Skeletal muscle satellite cell (primary cell): ENCODE measurements at regions not wholly inside any gene's neighbourhood (a gene's known extent, or its start where the extent isn't known, plus 50 kb on each side); places are given as distances from the start of the nearest gene placed in this dataset.

Experiments
- H3K27me3 ChIP-seq: 2 replicates; pipeline ENCODE4 v1.7.0; 2013; ENCODE audit warnings: low read length; ENCODE audit not compliant: control insufficient read depth, insufficient read depth
- H3K36me3 ChIP-seq: 2 replicates; pipeline ENCODE4 v1.7.0; 2013; ENCODE audit warnings: mild to moderate bottlenecking, control low read depth, low read length; ENCODE audit not compliant: insufficient read depth
- H3K4me1 ChIP-seq: 2 replicates; pipeline ENCODE4 v1.7.0; 2013; ENCODE audit warnings: low read length; ENCODE audit not compliant: control insufficient read depth, insufficient read depth
- H3K4me2 ChIP-seq: 2 replicates; pipeline ENCODE4 v1.7.0; 2013; ENCODE audit warnings: mild to moderate bottlenecking, low read length
- H3K4me3 ChIP-seq: 2 replicates; pipeline ENCODE4 v1.7.0; 2013; ENCODE audit warnings: low read length
- H3K9ac ChIP-seq: 2 replicates; pipeline ENCODE4 v1.7.0; 2013; ENCODE audit warnings: mild to moderate bottlenecking, low read depth, low read length, moderate library complexity
- H3K9me3 ChIP-seq: replicated peaks from 2 replicates; pipeline ENCODE4 v1.7.0; 2013; ENCODE audit warnings: mild to moderate bottlenecking, control low read depth, low read length

GRCh38 chr1:29971703-29972102 is 735.4 kb downstream of the PTPRU start:
- Histone ChIP-seq H3K4me2 (no peak overlapping the region), H3K36me3 (no peaks in the 10 kb centered on the region), H3K4me1 (no peaks in the 10 kb centered on the region), H3K4me3 (no peak overlapping the region), H3K27me3 (no peaks in the 10 kb centered on the region), H3K9me3 (peaks cover 16% of the 10 kb centered on the region), H3K9ac (no peak overlapping the region)

GRCh38 chr1:29970747-29971325 is 734.5 kb downstream of the PTPRU start:
- no peaks in the 10 kb centered on the region for H3K27me3 ChIP-seq
- H3K4me1 ChIP-seq, result no peaks in the 10 kb centered on the region
- H3K36me3 ChIP-seq, result no peaks in the 10 kb centered on the region
- no peak overlapping the region for H3K4me3 ChIP-seq
- H3K9ac ChIP-seq, result no peak overlapping the region
- no peak overlapping the region for H3K4me2 ChIP-seq
- H3K9me3 ChIP-seq, result peaks cover 16% of the 10 kb centered on the region

- no peak overlapping the region for H3K4me2 ChIP-seq
- no peaks in the 10 kb centered on the region for H3K4me1 ChIP-seq
- no peaks in the 10 kb centered on the region for H3K27me3 ChIP-seq
- no peak overlapping the region for H3K9ac ChIP-seq
- H3K9me3 ChIP-seq, result peaks cover 17% of the 10 kb centered on the region
- H3K4me3 ChIP-seq, result no peak overlapping the region
- no peaks in the 10 kb centered on the region for H3K36me3 ChIP-seq
Measured at GRCh38 chr1:29969576-29969975, 733.3 kb downstream of the PTPRU start.

- H3K9me3 ChIP-seq, result peaks cover 17% of the 10 kb centered on the region
- H3K4me2 ChIP-seq, result no peak overlapping the region
- no peak overlapping the region for H3K4me3 ChIP-seq
- no peaks in the 10 kb centered on the region for H3K36me3 ChIP-seq
- no peaks in the 10 kb centered on the region for H3K4me1 ChIP-seq
- no peaks in the 10 kb centered on the region for H3K27me3 ChIP-seq
- H3K9ac ChIP-seq, result no peak overlapping the region
Measured at GRCh38 chr1:29967261-29967660, 730.9 kb downstream of the PTPRU start.

GRCh38 chr1:29966526-29967045 is 730.3 kb downstream of the PTPRU start:
- Histone ChIP-seq H3K4me3 (no peak overlapping the region), H3K4me1 (no peaks in the 10 kb centered on the region), H3K9me3 (peaks cover 17% of the 10 kb centered on the region), H3K36me3 (no peaks in the 10 kb centered on the region), H3K4me2 (no peak overlapping the region), H3K27me3 (no peaks in the 10 kb centered on the region), H3K9ac (no peak overlapping the region)

- Histone ChIP-seq H3K27me3 (no peaks in the 10 kb centered on the region), H3K9ac (no peak overlapping the region), H3K36me3 (no peaks in the 10 kb centered on the region), H3K4me1 (no peaks in the 10 kb centered on the region), H3K4me2 (no peak overlapping the region), H3K9me3 (peaks cover 7% of the 10 kb centered on the region), H3K4me3 (no peak overlapping the region)
Measured at GRCh38 chr1:29964718-29965533, 728.6 kb downstream of the PTPRU start.

GRCh38 chr1:29963946-29964345 is 727.6 kb downstream of the PTPRU start:
- Histone ChIP-seq H3K36me3 (no peaks in the 10 kb centered on the region), H3K4me2 (no peak overlapping the region), H3K9ac (no peak overlapping the region), H3K9me3 (peaks cover 3% of the 10 kb centered on the region), H3K4me3 (no peak overlapping the region), H3K27me3 (no peaks in the 10 kb centered on the region), H3K4me1 (no peaks in the 10 kb centered on the region)

- peaks cover 3% of the 10 kb centered on the region for H3K9me3 ChIP-seq
- H3K4me3 ChIP-seq, result no peak overlapping the region
- H3K4me1 ChIP-seq, result no peaks in the 10 kb centered on the region
- no peak overlapping the region for H3K4me2 ChIP-seq
- H3K9ac ChIP-seq, result no peak overlapping the region
- no peaks in the 10 kb centered on the region for H3K36me3 ChIP-seq
- H3K27me3 ChIP-seq, result no peaks in the 10 kb centered on the region
Measured at GRCh38 chr1:29962831-29963247, 726.5 kb downstream of the PTPRU start.

- no peaks in the 10 kb centered on the region for H3K4me1 ChIP-seq
- H3K27me3 ChIP-seq, result no peaks in the 10 kb centered on the region
- no peak overlapping the region for H3K9ac ChIP-seq
- H3K9me3 ChIP-seq, result peaks cover 3% of the 10 kb centered on the region
- H3K36me3 ChIP-seq, result no peaks in the 10 kb centered on the region
- H3K4me2 ChIP-seq, result no peak overlapping the region
- no peak overlapping the region for H3K4me3 ChIP-seq
Measured at GRCh38 chr1:29962336-29962735, 726.0 kb downstream of the PTPRU start.

GRCh38 chr1:29961293-29962059 is 725.2 kb downstream of the PTPRU start:
- H3K36me3 ChIP-seq, result no peaks in the 10 kb centered on the region
- no peak overlapping the region for H3K4me2 ChIP-seq
- no peaks in the 10 kb centered on the region for H3K4me1 ChIP-seq
- no peak overlapping the region for H3K4me3 ChIP-seq
- H3K9ac ChIP-seq, result no peak overlapping the region
- H3K9me3 ChIP-seq, result peaks cover 3% of the 10 kb centered on the region
- no peaks in the 10 kb centered on the region for H3K27me3 ChIP-seq

GRCh38 chr1:29960876-29961275 is 724.6 kb downstream of the PTPRU start:
- Histone ChIP-seq H3K4me3 (no peak overlapping the region), H3K27me3 (no peaks in the 10 kb centered on the region), H3K9me3 (peaks cover 3% of the 10 kb centered on the region), H3K9ac (no peak overlapping the region), H3K4me1 (no peaks in the 10 kb centered on the region), H3K4me2 (no peak overlapping the region), H3K36me3 (no peaks in the 10 kb centered on the region)
